GM19099 (cell line): ENCODE measurements at regions not wholly inside any gene's neighbourhood (a gene's known extent, or its start where the extent isn't known, plus 50 kb on each side); places are given as distances from the start of the nearest gene placed in this dataset.

Experiments
- POLR2A ChIP-seq: IDR thresholded peaks from 3 replicates; pipeline ENCODE4 v1.6.1; 2011; ENCODE audit warnings: low read depth; ENCODE audit not compliant: insufficient read length; ENCODE audit errors: extremely low read depth

GRCh38 chr2:41846962-41847361 lies 200.9 kb upstream of the PKDCC start:
- TF ChIP-seq POLR2A: no peak

- no peak for TF ChIP-seq POLR2A
Observed at GRCh38 chr2:41847744-41848441, 199.9 kb upstream of the PKDCC start.

GRCh38 chr2:41851554-41851953 lies 196.3 kb upstream of the PKDCC start:
- TF ChIP-seq POLR2A: no peak

- no peak for TF ChIP-seq POLR2A
Observed at GRCh38 chr2:41853427-41854191, 194.2 kb upstream of the PKDCC start.

- TF ChIP-seq POLR2A: no peak
Observed at GRCh38 chr2:41854227-41854626, 193.6 kb upstream of the PKDCC start.

- no peak for TF ChIP-seq POLR2A
Observed at GRCh38 chr2:41856946-41857345, 190.9 kb upstream of the PKDCC start.

GRCh38 chr2:41859615-41860514 lies 188.0 kb upstream of the PKDCC start:
- no peak for TF ChIP-seq POLR2A

- no peak for TF ChIP-seq POLR2A
Observed at GRCh38 chr2:41863062-41863461, 184.8 kb upstream of the PKDCC start.

GRCh38 chr2:41865263-41865662 lies 182.6 kb upstream of the PKDCC start:
- TF ChIP-seq POLR2A: no peak

- no peak for TF ChIP-seq POLR2A
Observed at GRCh38 chr2:41867553-41867952, 180.3 kb upstream of the PKDCC start.

GRCh38 chr2:41869542-41870264 lies 178.1 kb upstream of the PKDCC start:
- no peak for TF ChIP-seq POLR2A

- no peak for TF ChIP-seq POLR2A
Observed at GRCh38 chr2:41870265-41870585, 177.6 kb upstream of the PKDCC start.

GRCh38 chr2:41871080-41871479 lies 176.7 kb upstream of the PKDCC start:
- TF ChIP-seq POLR2A: no peak

- no peak for TF ChIP-seq POLR2A
Observed at GRCh38 chr2:41872646-41873045, 175.2 kb upstream of the PKDCC start.

- no peak for TF ChIP-seq POLR2A
Observed at GRCh38 chr2:41873102-41874031, 174.5 kb upstream of the PKDCC start.
